GM19043 (cell line): ENCODE measurements at regions not wholly inside any gene's neighbourhood (a gene's known extent, or its start where the extent isn't known, plus 50 kb on each side); places are given as distances from the start of the nearest gene placed in this dataset.
"Not testable (repeated sequence)": the region's sequence is repeated elsewhere in the genome, so short reads cannot be mapped to it uniquely, and the experiment has no call there.

Experiments used
- ATAC-seq: cut with Tn5 transposase; IDR thresholded peaks from one replicate; pipeline ENCODE4 v1.9.1; 2021; ENCODE audit warnings: low read depth; ENCODE audit not compliant: unreplicated experiment

GRCh38 chr6:103153016-103153415 is 1706.7 kb downstream of the HACE1 start:
- ATAC-seq = no peak

GRCh38 chr6:103142902-103143301 is 1716.8 kb downstream of the HACE1 start:
- ATAC-seq = no peak

- ATAC-seq = no peak
Measured at GRCh38 chr6:103140308-103141027, 1719.3 kb downstream of the HACE1 start.

- ATAC-seq = no peak
Measured at GRCh38 chr6:103139377-103139776, 1720.3 kb downstream of the HACE1 start.

GRCh38 chr6:103124471-103124870 is 1731.0 kb downstream of the GRIK2 start:
- ATAC-seq = no peak

- ATAC-seq = no peak
Measured at GRCh38 chr6:103122766-103123601, 1729.5 kb downstream of the GRIK2 start.

GRCh38 chr6:103119056-103119455 is 1725.5 kb downstream of the GRIK2 start:
- ATAC-seq = no peak

- no peak for ATAC-seq
Measured at GRCh38 chr6:103114582-103114981, 1721.1 kb downstream of the GRIK2 start.

GRCh38 chr6:103113416-103113815 is 1719.9 kb downstream of the GRIK2 start:
- no peak for ATAC-seq

- no peak for ATAC-seq
Measured at GRCh38 chr6:103107985-103108384, 1714.5 kb downstream of the GRIK2 start.

GRCh38 chr6:103105686-103106085 is 1712.2 kb downstream of the GRIK2 start:
- ATAC-seq = no peak

GRCh38 chr6:103101267-103101666 is 1707.8 kb downstream of the GRIK2 start:
- ATAC-seq = no peak

- not testable (repeated sequence) for ATAC-seq
Measured at GRCh38 chr6:103092414-103092813, 1698.9 kb downstream of the GRIK2 start.

GRCh38 chr6:103085801-103086200 is 1692.3 kb downstream of the GRIK2 start:
- no peak for ATAC-seq

GRCh38 chr6:103081876-103082630 is 1688.5 kb downstream of the GRIK2 start:
- ATAC-seq = no peak

- ATAC-seq = no peak
Measured at GRCh38 chr6:103081126-103081525, 1687.6 kb downstream of the GRIK2 start.

GRCh38 chr6:103080497-103080896 is 1687.0 kb downstream of the GRIK2 start:
- no peak for ATAC-seq

- ATAC-seq = no peak
Measured at GRCh38 chr6:103079867-103080266, 1686.4 kb downstream of the GRIK2 start.

- no peak for ATAC-seq
Measured at GRCh38 chr6:103062136-103062535, 1668.6 kb downstream of the GRIK2 start.

- no peak for ATAC-seq
Measured at GRCh38 chr6:103047567-103047966, 1654.1 kb downstream of the GRIK2 start.

- ATAC-seq = no peak
Measured at GRCh38 chr6:103042336-103042735, 1648.8 kb downstream of the GRIK2 start.
